Activated CD4-positive, alpha-beta T cell treated with anti-CD3 and anti-CD28 coated beads, Interleukin-10, Interleukin-2, amounts not matched to agents 100 ng/mL and 50 ng/mL, durations not matched to agents 16 hours and 8 hours (primary cell): ENCODE measurements at regions not wholly inside any gene's neighbourhood (a gene's known extent, or its start where the extent isn't known, plus 50 kb on each side); places are given as distances from the start of the nearest gene placed in this dataset.
"Not testable (repeated sequence)": the region's sequence is repeated elsewhere in the genome, so short reads cannot be mapped to it uniquely, and the experiment has no call there.

ENCODE experiments used
- DNase-seq: peaks from one replicate; pipeline ENCODE4 v3.0.0-alpha.2; 2020

GRCh38 chr13:107641574-107641973, 573.8 kb downstream of the LIG4 start:
- no peak for DNase-seq

- DNase-seq = no peak
Measured at GRCh38 chr13:107625648-107626047, 589.7 kb downstream of the LIG4 start.

GRCh38 chr13:107617527-107617926, 597.8 kb downstream of the LIG4 start:
- DNase-seq = no peak

GRCh38 chr13:107612376-107612775, 603.0 kb downstream of the LIG4 start:
- no peak for DNase-seq

GRCh38 chr13:107608736-107609135, 606.6 kb downstream of the LIG4 start:
- no peak for DNase-seq

- no peak for DNase-seq
Measured at GRCh38 chr13:107600971-107601370, 614.4 kb downstream of the LIG4 start.

GRCh38 chr13:107596306-107596705, 619.0 kb downstream of the LIG4 start:
- DNase-seq = not testable (repeated sequence)

- DNase-seq = no peak
Measured at GRCh38 chr13:107590556-107590955, 624.8 kb downstream of the LIG4 start.

- no peak for DNase-seq
Measured at GRCh38 chr13:107587681-107588080, 627.7 kb downstream of the LIG4 start.

- DNase-seq = no peak
Measured at GRCh38 chr13:107586216-107586615, 629.1 kb downstream of the LIG4 start.

GRCh38 chr13:107585469-107586180, 629.7 kb downstream of the LIG4 start:
- DNase-seq = no peak

GRCh38 chr13:107582171-107582570, 633.2 kb downstream of the LIG4 start:
- no peak for DNase-seq

GRCh38 chr13:107580741-107581412, 634.5 kb downstream of the LIG4 start:
- no peak for DNase-seq

GRCh38 chr13:107576430-107576829, 638.9 kb downstream of the LIG4 start:
- DNase-seq = no peak

GRCh38 chr13:107574517-107575210, 640.7 kb downstream of the LIG4 start:
- no peak for DNase-seq

- DNase-seq = no peak
Measured at GRCh38 chr13:107573184-107573583, 642.2 kb downstream of the LIG4 start.

GRCh38 chr13:107572156-107572555, 643.2 kb downstream of the LIG4 start:
- DNase-seq = no peak

GRCh38 chr13:107568181-107568580, 647.2 kb downstream of the LIG4 start:
- DNase-seq = no peak

GRCh38 chr13:107563099-107563925, 652.0 kb downstream of the LIG4 start:
- no peak for DNase-seq

- no peak for DNase-seq
Measured at GRCh38 chr13:107562203-107562602, 653.1 kb downstream of the LIG4 start.

- DNase-seq = no peak
Measured at GRCh38 chr13:107554460-107554859, 660.9 kb downstream of the LIG4 start.

GRCh38 chr13:107553838-107554237, 661.5 kb downstream of the LIG4 start:
- DNase-seq = no peak

- DNase-seq = no peak
Measured at GRCh38 chr13:107551521-107551920, 663.8 kb downstream of the LIG4 start.
